Effector memory CD4-positive, alpha-beta T cell (primary cell): ENCODE measurements at regions not wholly inside any gene's neighbourhood (a gene's known extent, or its start where the extent isn't known, plus 50 kb on each side); places are given as distances from the start of the nearest gene placed in this dataset.

ENCODE experiments used
- DNase-seq, 3 donors: peaks; one replicate each; pipeline ENCODE4 v3.0.0-alpha.2; 2020
- H3K27ac ChIP-seq: 2 replicates; pipeline ENCODE4 v1.7.0; 2013; ENCODE audit warnings: mild to moderate bottlenecking, low read length, moderate library complexity; ENCODE audit not compliant: insufficient read depth, poor library complexity, severe bottlenecking
- H3K27me3 ChIP-seq: replicated peaks from 2 replicates; pipeline ENCODE4 v1.7.0; 2013; ENCODE audit warnings: mild to moderate bottlenecking, low read length; ENCODE audit not compliant: insufficient read depth, control insufficient read depth, poor library complexity, severe bottlenecking
- H3K36me3 ChIP-seq: 2 replicates; pipeline ENCODE4 v1.7.0; 2013; ENCODE audit warnings: mild to moderate bottlenecking, low read length, moderate library complexity; ENCODE audit not compliant: control insufficient read depth, insufficient read depth
- H3K4me1 ChIP-seq: 2 replicates; pipeline ENCODE4 v1.7.0; 2013; ENCODE audit warnings: low read length, mild to moderate bottlenecking; ENCODE audit not compliant: control insufficient read depth, insufficient read depth, poor library complexity, severe bottlenecking
- H3K4me3 ChIP-seq: 2 replicates; pipeline ENCODE4 v1.7.0; 2013; ENCODE audit warnings: low read length, low read depth, mild to moderate bottlenecking; ENCODE audit not compliant: insufficient read depth, poor library complexity, severe bottlenecking
- H3K9me3 ChIP-seq: 2 replicates; pipeline ENCODE4 v1.7.0; 2013; ENCODE audit warnings: mild to moderate bottlenecking, low read length, moderate library complexity; ENCODE audit not compliant: control insufficient read depth

GRCh38 chr18:42258301-42258965, 303.4 kb downstream of the PIK3C3 start:
- Histone ChIP-seq H3K36me3 (no peaks in the 10 kb centered on the region), H3K4me1 (no peaks in the 10 kb centered on the region), H3K4me3 (no peak overlapping the region), H3K27ac (no peak overlapping the region), H3K27me3 (no peaks in the 10 kb centered on the region), H3K9me3 (no peaks in the 10 kb centered on the region)
- DNase-seq, result no peak

- no peaks in the 10 kb centered on the region for H3K27me3 ChIP-seq
- H3K4me3 ChIP-seq, result no peak overlapping the region
- H3K36me3 ChIP-seq, result no peaks in the 10 kb centered on the region
- H3K4me1 ChIP-seq, result no peaks in the 10 kb centered on the region
- no peaks in the 10 kb centered on the region for H3K9me3 ChIP-seq
- no peak for DNase-seq
- no peak overlapping the region for H3K27ac ChIP-seq
Observed at GRCh38 chr18:42261731-42262130, 306.7 kb downstream of the PIK3C3 start.

GRCh38 chr18:42264497-42264896, 309.5 kb downstream of the PIK3C3 start:
- Histone ChIP-seq H3K27me3 (no peaks in the 10 kb centered on the region), H3K27ac (no peak overlapping the region), H3K9me3 (no peaks in the 10 kb centered on the region), H3K4me3 (no peak overlapping the region), H3K4me1 (no peaks in the 10 kb centered on the region), H3K36me3 (no peaks in the 10 kb centered on the region)
- DNase-seq, result no peak

- no peak overlapping the region for H3K27ac ChIP-seq
- H3K36me3 ChIP-seq, result no peaks in the 10 kb centered on the region
- H3K4me3 ChIP-seq, result no peak overlapping the region
- DNase-seq, result no peak
- H3K4me1 ChIP-seq, result no peaks in the 10 kb centered on the region
- no peaks in the 10 kb centered on the region for H3K9me3 ChIP-seq
- no peaks in the 10 kb centered on the region for H3K27me3 ChIP-seq
Observed at GRCh38 chr18:42268186-42268725, 313.2 kb downstream of the PIK3C3 start.

GRCh38 chr18:42268798-42269197, 313.8 kb downstream of the PIK3C3 start:
- Histone ChIP-seq H3K4me1 (no peaks in the 10 kb centered on the region), H3K27ac (no peak overlapping the region), H3K4me3 (no peak overlapping the region), H3K9me3 (no peaks in the 10 kb centered on the region), H3K36me3 (no peaks in the 10 kb centered on the region), H3K27me3 (no peaks in the 10 kb centered on the region)
- no peak for DNase-seq

GRCh38 chr18:42271647-42272414, 316.8 kb downstream of the PIK3C3 start:
- Histone ChIP-seq H3K4me3 (no peak overlapping the region), H3K27ac (no peak overlapping the region), H3K27me3 (no peaks in the 10 kb centered on the region), H3K9me3 (no peaks in the 10 kb centered on the region), H3K4me1 (no peaks in the 10 kb centered on the region), H3K36me3 (no peaks in the 10 kb centered on the region)
- no peak for DNase-seq

GRCh38 chr18:42274488-42275137, 319.6 kb downstream of the PIK3C3 start:
- H3K27me3 ChIP-seq, result no peaks in the 10 kb centered on the region

GRCh38 chr18:42275138-42275535, 320.1 kb downstream of the PIK3C3 start:
- no peaks in the 10 kb centered on the region for H3K27me3 ChIP-seq
- H3K36me3 ChIP-seq, result no peaks in the 10 kb centered on the region
- H3K4me3 ChIP-seq, result no peak overlapping the region
- DNase-seq, result no peak
- no peak overlapping the region for H3K27ac ChIP-seq
- H3K9me3 ChIP-seq, result no peaks in the 10 kb centered on the region
- no peaks in the 10 kb centered on the region for H3K4me1 ChIP-seq

More at GRCh38 chr18:42274488-42275137, 319.6 kb downstream of the PIK3C3 start:
- Histone ChIP-seq H3K4me1 (no peaks in the 10 kb centered on the region), H3K4me3 (no peak overlapping the region), H3K36me3 (no peaks in the 10 kb centered on the region), H3K9me3 (no peaks in the 10 kb centered on the region), H3K27ac (no peak overlapping the region)
- DNase-seq, result no peak

GRCh38 chr18:42275949-42276730, 321.1 kb downstream of the PIK3C3 start:
- Histone ChIP-seq H3K36me3 (no peaks in the 10 kb centered on the region), H3K4me3 (no peak overlapping the region), H3K27me3 (no peaks in the 10 kb centered on the region), H3K27ac (no peak overlapping the region), H3K4me1 (no peaks in the 10 kb centered on the region), H3K9me3 (no peaks in the 10 kb centered on the region)
- DNase-seq, result no peak
